WTC11 (cell line): ENCODE measurements at regions not wholly inside any gene's neighbourhood (a gene's known extent, or its start where the extent isn't known, plus 50 kb on each side); places are given as distances from the start of the nearest gene placed in this dataset.

ENCODE experiments used
- ATAC-seq: fragments of 200-7000 bp; cut with Tn5 transposase; 2 replicates; pipeline ENCODE4 v1.10.0; 2021; ENCODE audit warnings: mild to moderate bottlenecking, moderate library complexity
- CTCF ChIA-PET: fragments of 300-600 bp; sonication (Branson Sonifier 250); formaldehyde crosslinking; loops from one replicate; lab custom pipeline; 2021; ENCODE audit warnings: antibody characterized with exemption; lab: Charles Lee
- POLR2A ChIA-PET: fragments of 350-600 bp; sonication (Branson Sonifier 250); formaldehyde crosslinking; loops from one replicate; lab custom pipeline; 2021; ENCODE audit warnings: antibody characterized with exemption; lab: Charles Lee
- DNase-seq: peaks from one replicate; pipeline ENCODE4 v3.0.0; 2021; ENCODE audit warnings: low spot score
- H3K27ac Mint-ChIP-seq: 2 replicates; pipeline ENCODE4 v1.8.0; 2021; ENCODE audit warnings: mixed read lengths
- H3K27me3 Mint-ChIP-seq: 2 replicates; pipeline ENCODE4 v1.8.0; 2021; ENCODE audit warnings: low read depth, mild to moderate bottlenecking, moderate library complexity, mixed read lengths
- H3K36me3 Mint-ChIP-seq: 2 replicates; pipeline ENCODE4 v1.8.0; 2021; ENCODE audit warnings: mixed read lengths
- H3K4me1 Mint-ChIP-seq: 2 replicates; pipeline ENCODE4 v1.8.0; 2022; ENCODE audit warnings: mixed read lengths
- H3K4me3 Mint-ChIP-seq: 2 replicates; pipeline ENCODE4 v1.8.0; 2021; ENCODE audit warnings: mild to moderate bottlenecking, moderate library complexity, mixed read lengths
- H3K9me3 Mint-ChIP-seq: 2 replicates; pipeline ENCODE4 v1.8.0; 2021; ENCODE audit warnings: mixed read lengths
- ATF1 ChIP-seq: sonication (generic); formaldehyde crosslinking; IDR thresholded peaks from 2 replicates; pipeline ENCODE4 v1.8.1; 2023; ENCODE audit warnings: mild to moderate bottlenecking, moderate library complexity, missing genetic modification reagents
- CBFB ChIP-seq: sonication (generic); formaldehyde crosslinking; IDR thresholded peaks from 2 replicates; pipeline ENCODE4 v1.8.1; 2022; ENCODE audit warnings: mild to moderate bottlenecking, low read depth, missing genetic modification reagents
- ELF4 ChIP-seq: sonication (generic); formaldehyde crosslinking; IDR thresholded peaks from 2 replicates; pipeline ENCODE4 v1.8.1; 2022; ENCODE audit warnings: low read depth, mild to moderate bottlenecking, moderate library complexity, missing genetic modification reagents
- ESRRA ChIP-seq: sonication (generic); formaldehyde crosslinking; IDR thresholded peaks from 2 replicates; pipeline ENCODE4 v1.8.1; 2022; ENCODE audit warnings: mild to moderate bottlenecking, missing genetic modification reagents, borderline replicate concordance
- FOXK1 ChIP-seq: sonication (generic); formaldehyde crosslinking; IDR thresholded peaks from 2 replicates; pipeline ENCODE4 v1.8.0; 2022; ENCODE audit warnings: mild to moderate bottlenecking, moderate library complexity, missing genetic modification reagents
- GABPB1 ChIP-seq: sonication (generic); formaldehyde crosslinking; IDR thresholded peaks from 2 replicates; pipeline ENCODE4 v1.8.1; 2023; ENCODE audit warnings: mild to moderate bottlenecking, missing genetic modification reagents
- MXD4 ChIP-seq: fragments of 250-450 bp; sonication (Bioruptor Pico); IDR thresholded peaks from 2 replicates; pipeline ENCODE4 v1.8.0; 2021; ENCODE audit warnings: mild to moderate bottlenecking, moderate library complexity, borderline replicate concordance
- SMAD3 ChIP-seq: sonication (generic); formaldehyde crosslinking; IDR thresholded peaks from 2 replicates; pipeline ENCODE4 v1.8.0; 2022; ENCODE audit warnings: missing genetic modification reagents, mild to moderate bottlenecking, borderline replicate concordance
- SP1 ChIP-seq: sonication (generic); formaldehyde crosslinking; conservative IDR thresholded peaks from 2 replicates; pipeline ENCODE4 v1.8.1; 2022; ENCODE audit warnings: missing genetic modification reagents
- TCF7 ChIP-seq: sonication (generic); formaldehyde crosslinking; IDR thresholded peaks from 2 replicates; pipeline ENCODE4 v1.8.0; 2022; ENCODE audit warnings: mild to moderate bottlenecking, low read depth, missing genetic modification reagents, moderate library complexity
- TEAD1 ChIP-seq: sonication (generic); formaldehyde crosslinking; IDR thresholded peaks from 2 replicates; pipeline ENCODE4 v1.8.0; 2022; ENCODE audit warnings: mild to moderate bottlenecking, missing genetic modification reagents
- TP53 ChIP-seq: sonication (generic); formaldehyde crosslinking; IDR thresholded peaks from 2 replicates; pipeline ENCODE4 v1.8.1; 2023; ENCODE audit warnings: mild to moderate bottlenecking, missing genetic modification reagents
- ZBTB43 ChIP-seq: sonication (generic); formaldehyde crosslinking; IDR thresholded peaks from 2 replicates; pipeline ENCODE4 v1.8.1; 2023; ENCODE audit warnings: mild to moderate bottlenecking, missing genetic modification reagents
- ZNF671 ChIP-seq: fragments of 250-450 bp; sonication (Bioruptor Pico); IDR thresholded peaks from 2 replicates; pipeline ENCODE4 v1.8.0; 2021; ENCODE audit warnings: mild to moderate bottlenecking
- TF ChIP-seq, protein P1 (sequence below): fragments of 250-450 bp; sonication (Bioruptor Pico); IDR thresholded peaks from 2 replicates; pipeline ENCODE4 v1.8.0; 2021; ENCODE audit warnings: mild to moderate bottlenecking
- TF ChIP-seq, protein P2 (sequence below): sonication (generic); formaldehyde crosslinking; conservative IDR thresholded peaks from 2 replicates; pipeline ENCODE4 v1.8.1; 2023; ENCODE audit warnings: mild to moderate bottlenecking, low read depth, missing genetic modification reagents, moderate library complexity
- TF ChIP-seq, protein P3 (sequence below): sonication (generic); formaldehyde crosslinking; IDR thresholded peaks from 2 replicates; pipeline ENCODE4 v1.8.0; 2023; ENCODE audit warnings: missing genetic modification reagents, mild to moderate bottlenecking, borderline replicate concordance
- TF ChIP-seq, protein P4 (sequence below): fragments of 250-450 bp; sonication (Bioruptor Pico); IDR thresholded peaks from 2 replicates; pipeline ENCODE4 v1.9.0; 2021; ENCODE audit warnings: moderate library complexity, mild to moderate bottlenecking, inconsistent platforms, borderline replicate concordance

- TF ChIP-seq ELF4 (no peak), ZBTB43 (CRISPR knock-in tag) (no peak), SMAD3 (CRISPR knock-in tag) (no peak), TP53 (CRISPR knock-in tag) (no peak), ZNF671 (CRISPR knock-in tag) (no peak), TEAD1 (CRISPR knock-in tag) (no peak), TCF7 (CRISPR knock-in tag) (no peak), SP1 (CRISPR knock-in tag) (no peak), ATF1 (CRISPR knock-in tag) (no peak)
These were observed 99.0 kb upstream of the FIGN start (continued) for GRCh38 chr2:163834841-163835240.

DNA sequence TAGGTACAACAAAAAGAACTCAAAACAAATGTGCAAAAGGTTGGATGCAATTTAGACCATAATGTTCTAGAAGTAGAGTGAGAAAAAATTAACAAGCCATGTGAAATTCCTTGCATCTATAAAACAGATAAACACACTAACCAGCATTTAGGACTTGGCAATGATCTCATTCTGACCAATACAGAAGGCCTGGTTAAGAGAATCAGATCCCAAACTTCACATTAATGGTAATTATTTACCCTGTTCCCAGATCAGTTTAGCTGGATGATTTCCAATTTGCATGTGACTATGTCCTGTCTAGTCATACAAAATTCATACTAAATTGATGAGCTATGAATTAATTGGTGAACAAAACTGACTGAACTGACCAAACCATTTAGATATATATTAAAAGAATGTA is 98.4 kb upstream of the FIGN start:
- Mint-ChIP-seq H3K4me3 (no peak overlapping the region), H3K27me3 (no peaks in the 10 kb centered on the region), H3K4me1 (peaks cover 7% of the 10 kb centered on the region; the same call in 1 of the 2 replicates), H3K9me3 (peaks cover 7% of the 10 kb centered on the region), H3K27ac (no peak overlapping the region), H3K36me3 (peaks cover 4% of the 10 kb centered on the region; the same call in 1 of the 2 replicates)
- POLR2A ChIA-PET = no interaction called here
- TF ChIP-seq ESRRA (CRISPR knock-in tag) (no peak), FOXK1 (CRISPR knock-in tag) (no peak), CBFB (CRISPR knock-in tag) (no peak), GABPB1 (no peak), MXD4 (no peak)
- TF ChIP-seq, protein P1, sequence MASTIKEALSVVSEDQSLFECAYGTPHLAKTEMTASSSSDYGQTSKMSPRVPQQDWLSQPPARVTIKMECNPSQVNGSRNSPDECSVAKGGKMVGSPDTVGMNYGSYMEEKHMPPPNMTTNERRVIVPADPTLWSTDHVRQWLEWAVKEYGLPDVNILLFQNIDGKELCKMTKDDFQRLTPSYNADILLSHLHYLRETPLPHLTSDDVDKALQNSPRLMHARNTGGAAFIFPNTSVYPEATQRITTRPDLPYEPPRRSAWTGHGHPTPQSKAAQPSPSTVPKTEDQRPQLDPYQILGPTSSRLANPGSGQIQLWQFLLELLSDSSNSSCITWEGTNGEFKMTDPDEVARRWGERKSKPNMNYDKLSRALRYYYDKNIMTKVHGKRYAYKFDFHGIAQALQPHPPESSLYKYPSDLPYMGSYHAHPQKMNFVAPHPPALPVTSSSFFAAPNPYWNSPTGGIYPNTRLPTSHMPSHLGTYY (CRISPR knock-in tag) = no peak
- TF ChIP-seq, protein P2, sequence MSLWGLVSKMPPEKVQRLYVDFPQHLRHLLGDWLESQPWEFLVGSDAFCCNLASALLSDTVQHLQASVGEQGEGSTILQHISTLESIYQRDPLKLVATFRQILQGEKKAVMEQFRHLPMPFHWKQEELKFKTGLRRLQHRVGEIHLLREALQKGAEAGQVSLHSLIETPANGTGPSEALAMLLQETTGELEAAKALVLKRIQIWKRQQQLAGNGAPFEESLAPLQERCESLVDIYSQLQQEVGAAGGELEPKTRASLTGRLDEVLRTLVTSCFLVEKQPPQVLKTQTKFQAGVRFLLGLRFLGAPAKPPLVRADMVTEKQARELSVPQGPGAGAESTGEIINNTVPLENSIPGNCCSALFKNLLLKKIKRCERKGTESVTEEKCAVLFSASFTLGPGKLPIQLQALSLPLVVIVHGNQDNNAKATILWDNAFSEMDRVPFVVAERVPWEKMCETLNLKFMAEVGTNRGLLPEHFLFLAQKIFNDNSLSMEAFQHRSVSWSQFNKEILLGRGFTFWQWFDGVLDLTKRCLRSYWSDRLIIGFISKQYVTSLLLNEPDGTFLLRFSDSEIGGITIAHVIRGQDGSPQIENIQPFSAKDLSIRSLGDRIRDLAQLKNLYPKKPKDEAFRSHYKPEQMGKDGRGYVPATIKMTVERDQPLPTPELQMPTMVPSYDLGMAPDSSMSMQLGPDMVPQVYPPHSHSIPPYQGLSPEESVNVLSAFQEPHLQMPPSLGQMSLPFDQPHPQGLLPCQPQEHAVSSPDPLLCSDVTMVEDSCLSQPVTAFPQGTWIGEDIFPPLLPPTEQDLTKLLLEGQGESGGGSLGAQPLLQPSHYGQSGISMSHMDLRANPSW (CRISPR knock-in tag) = no peak
- ATAC-seq (no peak), DNase-seq (no peak)
- CTCF ChIA-PET = no interaction called here

GRCh38 chr2:163828771-163829170 is 93.0 kb upstream of the FIGN start:
- Mint-ChIP-seq H3K4me3 (no peak overlapping the region), H3K9me3 (peaks cover 22% of the 10 kb centered on the region), H3K27me3 (no peaks in the 10 kb centered on the region)
- CTCF ChIA-PET = no interaction called here
- TF ChIP-seq SMAD3 (CRISPR knock-in tag) = no peak
- TF ChIP-seq, protein P3, sequence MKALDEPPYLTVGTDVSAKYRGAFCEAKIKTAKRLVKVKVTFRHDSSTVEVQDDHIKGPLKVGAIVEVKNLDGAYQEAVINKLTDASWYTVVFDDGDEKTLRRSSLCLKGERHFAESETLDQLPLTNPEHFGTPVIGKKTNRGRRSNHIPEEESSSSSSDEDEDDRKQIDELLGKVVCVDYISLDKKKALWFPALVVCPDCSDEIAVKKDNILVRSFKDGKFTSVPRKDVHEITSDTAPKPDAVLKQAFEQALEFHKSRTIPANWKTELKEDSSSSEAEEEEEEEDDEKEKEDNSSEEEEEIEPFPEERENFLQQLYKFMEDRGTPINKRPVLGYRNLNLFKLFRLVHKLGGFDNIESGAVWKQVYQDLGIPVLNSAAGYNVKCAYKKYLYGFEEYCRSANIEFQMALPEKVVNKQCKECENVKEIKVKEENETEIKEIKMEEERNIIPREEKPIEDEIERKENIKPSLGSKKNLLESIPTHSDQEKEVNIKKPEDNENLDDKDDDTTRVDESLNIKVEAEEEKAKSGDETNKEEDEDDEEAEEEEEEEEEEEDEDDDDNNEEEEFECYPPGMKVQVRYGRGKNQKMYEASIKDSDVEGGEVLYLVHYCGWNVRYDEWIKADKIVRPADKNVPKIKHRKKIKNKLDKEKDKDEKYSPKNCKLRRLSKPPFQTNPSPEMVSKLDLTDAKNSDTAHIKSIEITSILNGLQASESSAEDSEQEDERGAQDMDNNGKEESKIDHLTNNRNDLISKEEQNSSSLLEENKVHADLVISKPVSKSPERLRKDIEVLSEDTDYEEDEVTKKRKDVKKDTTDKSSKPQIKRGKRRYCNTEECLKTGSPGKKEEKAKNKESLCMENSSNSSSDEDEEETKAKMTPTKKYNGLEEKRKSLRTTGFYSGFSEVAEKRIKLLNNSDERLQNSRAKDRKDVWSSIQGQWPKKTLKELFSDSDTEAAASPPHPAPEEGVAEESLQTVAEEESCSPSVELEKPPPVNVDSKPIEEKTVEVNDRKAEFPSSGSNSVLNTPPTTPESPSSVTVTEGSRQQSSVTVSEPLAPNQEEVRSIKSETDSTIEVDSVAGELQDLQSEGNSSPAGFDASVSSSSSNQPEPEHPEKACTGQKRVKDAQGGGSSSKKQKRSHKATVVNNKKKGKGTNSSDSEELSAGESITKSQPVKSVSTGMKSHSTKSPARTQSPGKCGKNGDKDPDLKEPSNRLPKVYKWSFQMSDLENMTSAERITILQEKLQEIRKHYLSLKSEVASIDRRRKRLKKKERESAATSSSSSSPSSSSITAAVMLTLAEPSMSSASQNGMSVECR (CRISPR knock-in tag) = no peak
- TF ChIP-seq, protein P4, sequence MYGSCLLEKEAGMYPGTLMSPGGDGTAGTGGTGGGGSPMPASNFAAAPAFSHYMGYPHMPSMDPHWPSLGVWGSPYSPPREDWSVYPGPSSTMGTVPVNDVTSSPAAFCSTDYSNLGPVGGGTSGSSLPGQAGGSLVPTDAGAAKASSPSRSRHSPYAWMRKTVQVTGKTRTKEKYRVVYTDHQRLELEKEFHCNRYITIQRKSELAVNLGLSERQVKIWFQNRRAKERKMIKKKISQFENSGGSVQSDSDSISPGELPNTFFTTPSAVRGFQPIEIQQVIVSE (CRISPR knock-in tag) = no peak
- TF ChIP-seq, all 79 proteins: peak for 0
- H3K27ac Mint-ChIP-seq = no peak overlapping the region
- H3K36me3 Mint-ChIP-seq = peaks cover 12% of the 10 kb centered on the region; the same call in 1 of the 2 replicates
- ATAC-seq (no peak), DNase-seq (no peak)
- POLR2A ChIA-PET = interaction anchor here (0.6 kb wide), 1 partner anchor 407 kb away, joined by 3 read pairs; no protein-coding TSS in a partner anchor
- H3K4me1 Mint-ChIP-seq = 0 out of 2 replicates have a peak, but pooled peaks cover 7% of the 10 kb centered on the region
